Esophagus squamous epithelium (tissue), 4 donors: ENCODE measurements at regions not wholly inside any gene's neighbourhood (a gene's known extent, or its start where the extent isn't known, plus 50 kb on each side); places are given as distances from the start of the nearest gene placed in this dataset.

ENCODE experiments used
- CTCF ChIP-seq, 6 experiments: fragments of 450-650 bp in 4 of 6; fragments of 200-600 bp in 2 of 6; sonication (generic) in 2 of 6; IDR thresholded peaks; one replicate each; pipeline ENCODE4 v1.5.1; 2016 to 2019; ENCODE audit warnings: antibody characterized with exemption in 6 of 6, mild to moderate bottlenecking in 4 of 6, moderate library complexity in 4 of 6
- POLR2A ChIP-seq, 4 donors: fragments of 450-650 bp; IDR thresholded peaks; one replicate each; pipeline ENCODE4 v1.6.1; 2017; ENCODE audit warnings: antibody characterized with exemption in 4 of 4, mild to moderate bottlenecking in 4 of 4, moderate library complexity in 3 of 4

DNA sequence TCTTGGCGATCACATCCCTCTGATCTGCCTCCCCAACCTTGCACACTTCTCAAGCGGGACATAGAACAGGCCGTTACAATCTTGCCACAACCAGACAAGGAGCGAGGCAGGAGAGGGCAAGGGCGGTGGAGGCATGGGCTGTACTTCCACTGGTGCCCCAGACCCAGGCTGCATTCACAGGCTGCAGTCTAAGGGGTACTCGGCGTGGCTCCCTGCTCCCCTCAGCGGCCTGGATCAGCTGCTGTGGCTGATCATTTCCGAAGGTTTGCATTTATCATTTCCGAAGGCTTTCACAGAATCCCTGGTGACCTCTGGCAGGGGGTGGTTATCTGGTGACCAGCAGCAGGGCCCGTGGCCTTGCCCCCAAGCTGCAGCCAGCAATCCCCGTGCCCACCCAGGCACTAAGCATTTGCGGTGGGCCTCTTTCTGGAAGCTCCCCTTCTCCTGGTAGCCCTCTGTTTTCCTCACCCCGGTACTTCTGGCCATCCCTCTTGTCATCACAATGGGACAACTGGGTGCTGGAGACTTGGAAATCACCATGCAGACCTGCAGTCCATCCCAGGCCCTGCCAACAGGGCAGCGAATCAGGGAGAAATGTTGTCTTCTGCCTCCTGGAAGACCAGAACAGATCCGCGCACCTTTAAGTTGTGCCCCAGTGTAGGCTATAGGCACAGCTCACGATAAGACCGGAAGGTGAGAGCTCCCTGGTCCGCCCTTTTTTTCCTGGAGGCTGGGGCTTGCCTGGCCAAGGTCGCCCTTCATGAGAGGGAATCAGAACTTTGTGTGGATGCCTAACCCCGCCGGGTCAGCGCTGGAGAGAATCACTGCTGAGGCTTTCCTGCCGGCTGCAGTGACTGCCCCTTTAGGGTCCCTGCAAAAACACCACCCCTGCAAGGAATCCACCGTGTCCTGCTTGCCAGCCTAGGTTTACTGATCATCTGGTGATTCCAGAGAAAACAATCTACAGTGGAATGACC lies 1739.1 kb downstream of the TP53TG3F start:
- TF ChIP-seq CTCF (IDR thresholded peaks at IDR 0.05): no peak
- no peak for TF ChIP-seq POLR2A (IDR thresholded peaks at IDR 0.05)
